Keratinocyte (primary cell): ENCODE measurements at regions not wholly inside any gene's neighbourhood (a gene's known extent, or its start where the extent isn't known, plus 50 kb on each side); places are given as distances from the start of the nearest gene placed in this dataset.
A peak's percentile ranks its signal among the peaks of the same experiment; 100 is the strongest.

Experiments used
- DNase-seq: peaks from one replicate; pipeline ENCODE4 v3.0.0-alpha.2; 2011; ENCODE audit warnings: low read depth, missing footprints, low spot score
- FAIRE-seq: peaks from 2 replicates; lab custom pipeline; 2011; peaks lifted over from hg19 to GRCh38; lab: Jason Lieb, UNC
- H2AFZ ChIP-seq: 2 replicates; pipeline ENCODE4 v1.6.0; 2012; ENCODE audit warnings: low read length, control low read depth, inconsistent platforms; ENCODE audit not compliant: control insufficient read depth
- H3K27ac ChIP-seq: 2 replicates; pipeline ENCODE4 v1.5.1; 2011; ENCODE audit warnings: low read length; ENCODE audit not compliant: control insufficient read depth, insufficient read depth
- H3K27me3 ChIP-seq: 3 replicates; pipeline ENCODE4 v1.6.0; 2011; ENCODE audit warnings: low read length; ENCODE audit not compliant: control insufficient read depth, insufficient read depth; ENCODE audit errors: extremely low read depth
- H3K36me3 ChIP-seq, 2 experiments: 2 replicates in 1 of 2; 3 replicates in 1 of 2; pipeline ENCODE4 v1.5.1; 2011; ENCODE audit warnings: low read length in 2 of 2, mild to moderate bottlenecking in 1 of 2; ENCODE audit not compliant: control insufficient read depth in 2 of 2, insufficient read depth in 2 of 2; ENCODE audit errors: extremely low read depth in 1 of 2
- H3K4me1 ChIP-seq: 3 replicates; pipeline ENCODE4 v1.5.1; 2011; ENCODE audit warnings: low read length; ENCODE audit not compliant: control insufficient read depth, insufficient read depth; ENCODE audit errors: extremely low read depth
- H3K4me2 ChIP-seq: 3 replicates; pipeline ENCODE4 v1.6.0; 2011; ENCODE audit warnings: low read depth, low read length; ENCODE audit not compliant: control insufficient read depth, insufficient read depth; ENCODE audit errors: extremely low read depth
- H3K4me3 ChIP-seq, 3 experiments: fragments of 200-600 bp in 1 of 3; sonication (generic) in 1 of 3; 2 replicates in 2 of 3; 3 replicates in 1 of 3; pipeline ENCODE4 v1.5.1; 2011 to 2016; ENCODE audit warnings: low read length in 3 of 3, mild to moderate bottlenecking in 3 of 3, control low read depth in 2 of 3, inconsistent platforms in 1 of 3, low read depth in 1 of 3, mixed read lengths in 1 of 3, mixed run types in 1 of 3, moderate library complexity in 1 of 3; ENCODE audit not compliant: control insufficient read depth in 2 of 3, insufficient read depth in 2 of 3; ENCODE audit errors: extremely low read depth in 1 of 3
- H3K79me2 ChIP-seq: 2 replicates; pipeline ENCODE4 v1.6.0; 2012; ENCODE audit warnings: low read length; ENCODE audit not compliant: control insufficient read depth, insufficient read depth
- H3K9ac ChIP-seq: 3 replicates; pipeline ENCODE4 v1.6.0; 2011; ENCODE audit warnings: low read length; ENCODE audit not compliant: control insufficient read depth, insufficient read depth; ENCODE audit errors: extremely low read depth
- H3K9me1 ChIP-seq: 3 replicates; pipeline ENCODE4 v1.6.0; 2011; ENCODE audit warnings: low read length; ENCODE audit not compliant: control insufficient read depth, insufficient read depth; ENCODE audit errors: extremely low read depth
- H3K9me3 ChIP-seq: 2 replicates; pipeline ENCODE4 v1.5.1; 2012; ENCODE audit warnings: low read depth, low read length; ENCODE audit not compliant: control insufficient read depth
- H4K20me1 ChIP-seq: 3 replicates; pipeline ENCODE4 v1.6.0; 2011; ENCODE audit warnings: low read length; ENCODE audit not compliant: control insufficient read depth, insufficient read depth; ENCODE audit errors: extremely low read depth
- EZH2 ChIP-seq: IDR thresholded peaks from one replicate; pipeline ENCODE4 v1.6.1; 2012; ENCODE audit warnings: inconsistent platforms, mild to moderate bottlenecking, low read length, moderate library complexity
- dilution Hi-C: fragments of 300-500 bp; cut with MboI; formaldehyde crosslinking; loops from one replicate; pipeline ENCODE4 v1.7.0; 2020; ENCODE audit warnings: low sequenced_read_pairs; ENCODE audit not compliant: extremely low pct_ligation_motif_present
- TF ChIP-seq, protein P1 (sequence below), 3 experiments: IDR thresholded peaks in 1 of 3; conservative IDR thresholded peaks in 1 of 3; optimal IDR thresholded peaks in 1 of 3; 2 replicates in 2 of 3; 3 replicates in 1 of 3; pipeline versions ENCODE3 to v1.5.1; 2011; ENCODE audit warnings: low read length in 3 of 3, mild to moderate bottlenecking in 3 of 3, moderate library complexity in 2 of 3, control low read depth in 1 of 3, inconsistent platforms in 1 of 3; ENCODE audit not compliant: insufficient read depth in 2 of 3; ENCODE audit errors: extremely low read depth in 1 of 3

GRCh38 chr9:129283291-129283691, 105.2 kb upstream of the IER5L start:
- Histone ChIP-seq H3K4me3 (no peak overlapping the region), H3K9me3 (no peaks in the 10 kb centered on the region), H3K4me1 (peaks cover 9% of the 10 kb centered on the region), H2AFZ (no peak overlapping the region), H3K79me2 (no peaks in the 10 kb centered on the region), H3K9me1 (no peaks in the 10 kb centered on the region), H3K4me2 (no peak overlapping the region), H3K27me3 (no peaks in the 10 kb centered on the region), H3K9ac (no peak overlapping the region), H3K36me3 (no peaks in the 10 kb centered on the region), H3K27ac (no peak overlapping the region), H4K20me1 (no peaks in the 10 kb centered on the region)
- DNase-seq (no peak), FAIRE-seq (no peak)
- TF ChIP-seq, protein P1, sequence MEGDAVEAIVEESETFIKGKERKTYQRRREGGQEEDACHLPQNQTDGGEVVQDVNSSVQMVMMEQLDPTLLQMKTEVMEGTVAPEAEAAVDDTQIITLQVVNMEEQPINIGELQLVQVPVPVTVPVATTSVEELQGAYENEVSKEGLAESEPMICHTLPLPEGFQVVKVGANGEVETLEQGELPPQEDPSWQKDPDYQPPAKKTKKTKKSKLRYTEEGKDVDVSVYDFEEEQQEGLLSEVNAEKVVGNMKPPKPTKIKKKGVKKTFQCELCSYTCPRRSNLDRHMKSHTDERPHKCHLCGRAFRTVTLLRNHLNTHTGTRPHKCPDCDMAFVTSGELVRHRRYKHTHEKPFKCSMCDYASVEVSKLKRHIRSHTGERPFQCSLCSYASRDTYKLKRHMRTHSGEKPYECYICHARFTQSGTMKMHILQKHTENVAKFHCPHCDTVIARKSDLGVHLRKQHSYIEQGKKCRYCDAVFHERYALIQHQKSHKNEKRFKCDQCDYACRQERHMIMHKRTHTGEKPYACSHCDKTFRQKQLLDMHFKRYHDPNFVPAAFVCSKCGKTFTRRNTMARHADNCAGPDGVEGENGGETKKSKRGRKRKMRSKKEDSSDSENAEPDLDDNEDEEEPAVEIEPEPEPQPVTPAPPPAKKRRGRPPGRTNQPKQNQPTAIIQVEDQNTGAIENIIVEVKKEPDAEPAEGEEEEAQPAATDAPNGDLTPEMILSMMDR (optimal IDR thresholded peaks at IDR 0.05 in 1 of 3, IDR thresholded peaks at IDR 0.05 in 1 of 3, conservative IDR thresholded peaks at IDR 0.05 in 1 of 3; ENCODE audit: extremely low read depth in 1 of 3, insufficient read depth in 2 of 3, low read length in 3 of 3): no peak
- TF ChIP-seq EZH2: no peak
- dilution Hi-C loops: no loop called here

GRCh38 chr9:129282731-129283211, 104.7 kb upstream of the IER5L start:
- no peaks in the 10 kb centered on the region for H3K79me2 ChIP-seq
- no peaks in the 10 kb centered on the region for H3K27me3 ChIP-seq
- DNase-seq (no peak), FAIRE-seq (no peak)
- no peaks in the 10 kb centered on the region for H4K20me1 ChIP-seq
- H3K9ac ChIP-seq: no peak overlapping the region
- H3K4me3 ChIP-seq: no peak overlapping the region
- H3K9me3 ChIP-seq: no peaks in the 10 kb centered on the region
- H3K4me2 ChIP-seq: no peak overlapping the region
- dilution Hi-C loops: no loop called here
- peak overlapping the region; percentile 13 for H2AFZ ChIP-seq
- H3K36me3 ChIP-seq: no peaks in the 10 kb centered on the region
- H3K9me1 ChIP-seq: no peaks in the 10 kb centered on the region
- H3K27ac ChIP-seq: no peak overlapping the region
- peaks cover 14% of the 10 kb centered on the region for H3K4me1 ChIP-seq
- TF ChIP-seq, protein P1 (optimal IDR thresholded peaks at IDR 0.05 in 1 of 3, IDR thresholded peaks at IDR 0.05 in 1 of 3, conservative IDR thresholded peaks at IDR 0.05 in 1 of 3; ENCODE audit: extremely low read depth in 1 of 3, insufficient read depth in 2 of 3, low read length in 3 of 3): no peak
- TF ChIP-seq EZH2: no peak
